ENCODE measurements at regions not wholly inside any gene's neighbourhood (a gene's known extent, or its start where the extent isn't known, plus 50 kb on each side); places are given as distances from the start of the nearest gene placed in this dataset.
"Not testable (repeated sequence)": the region's sequence is repeated elsewhere in the genome, so short reads cannot be mapped to it uniquely, and the experiment has no call there.

DNA sequence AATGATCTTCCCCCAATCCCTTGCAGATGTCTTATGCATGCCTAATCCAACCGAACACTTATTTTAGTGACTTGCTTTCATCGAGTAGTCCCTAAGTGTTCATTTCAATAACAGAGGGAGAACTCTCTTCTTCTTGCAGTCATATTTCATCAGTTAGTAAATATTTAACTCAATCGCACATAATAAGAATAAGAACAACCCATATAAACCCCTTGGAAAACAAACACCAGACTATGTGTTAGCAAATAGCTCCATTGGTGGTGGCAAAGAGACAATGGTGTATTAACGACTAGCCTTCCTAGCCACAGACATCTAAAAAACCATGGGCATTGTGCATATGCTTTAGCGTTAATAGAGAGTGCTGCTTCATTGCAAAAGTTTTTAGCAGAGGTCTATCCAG is 725.8 kb downstream of the BCL11A start:
- H3K27ac ChIP-seq (replicated peaks) = no peak overlapping the region
- H3K4me3 ChIP-seq (replicated peaks; ENCODE audit: insufficient read depth, low read length) = no peak overlapping the region
- H3K27me3 ChIP-seq (ENCODE audit: insufficient read depth, poor library complexity, severe bottlenecking) = no peaks in the 10 kb centered on the region
- no peak for TF ChIP-seq GABPA (IDR thresholded peaks at IDR 0.05; ENCODE audit: low read depth)
- TF ChIP-seq, protein P1, sequence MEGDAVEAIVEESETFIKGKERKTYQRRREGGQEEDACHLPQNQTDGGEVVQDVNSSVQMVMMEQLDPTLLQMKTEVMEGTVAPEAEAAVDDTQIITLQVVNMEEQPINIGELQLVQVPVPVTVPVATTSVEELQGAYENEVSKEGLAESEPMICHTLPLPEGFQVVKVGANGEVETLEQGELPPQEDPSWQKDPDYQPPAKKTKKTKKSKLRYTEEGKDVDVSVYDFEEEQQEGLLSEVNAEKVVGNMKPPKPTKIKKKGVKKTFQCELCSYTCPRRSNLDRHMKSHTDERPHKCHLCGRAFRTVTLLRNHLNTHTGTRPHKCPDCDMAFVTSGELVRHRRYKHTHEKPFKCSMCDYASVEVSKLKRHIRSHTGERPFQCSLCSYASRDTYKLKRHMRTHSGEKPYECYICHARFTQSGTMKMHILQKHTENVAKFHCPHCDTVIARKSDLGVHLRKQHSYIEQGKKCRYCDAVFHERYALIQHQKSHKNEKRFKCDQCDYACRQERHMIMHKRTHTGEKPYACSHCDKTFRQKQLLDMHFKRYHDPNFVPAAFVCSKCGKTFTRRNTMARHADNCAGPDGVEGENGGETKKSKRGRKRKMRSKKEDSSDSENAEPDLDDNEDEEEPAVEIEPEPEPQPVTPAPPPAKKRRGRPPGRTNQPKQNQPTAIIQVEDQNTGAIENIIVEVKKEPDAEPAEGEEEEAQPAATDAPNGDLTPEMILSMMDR (IDR thresholded peaks at IDR 0.05; ENCODE audit: insufficient read depth, low read length) = no peak
- TF ChIP-seq SPI1 (IDR thresholded peaks at IDR 0.05; ENCODE audit: borderline replicate concordance, low read depth) = no peak
- TF ChIP-seq POLR2AphosphoS5 (IDR thresholded peaks at IDR 0.05; ENCODE audit: low read depth) = no peak
- TF ChIP-seq, protein P2, sequence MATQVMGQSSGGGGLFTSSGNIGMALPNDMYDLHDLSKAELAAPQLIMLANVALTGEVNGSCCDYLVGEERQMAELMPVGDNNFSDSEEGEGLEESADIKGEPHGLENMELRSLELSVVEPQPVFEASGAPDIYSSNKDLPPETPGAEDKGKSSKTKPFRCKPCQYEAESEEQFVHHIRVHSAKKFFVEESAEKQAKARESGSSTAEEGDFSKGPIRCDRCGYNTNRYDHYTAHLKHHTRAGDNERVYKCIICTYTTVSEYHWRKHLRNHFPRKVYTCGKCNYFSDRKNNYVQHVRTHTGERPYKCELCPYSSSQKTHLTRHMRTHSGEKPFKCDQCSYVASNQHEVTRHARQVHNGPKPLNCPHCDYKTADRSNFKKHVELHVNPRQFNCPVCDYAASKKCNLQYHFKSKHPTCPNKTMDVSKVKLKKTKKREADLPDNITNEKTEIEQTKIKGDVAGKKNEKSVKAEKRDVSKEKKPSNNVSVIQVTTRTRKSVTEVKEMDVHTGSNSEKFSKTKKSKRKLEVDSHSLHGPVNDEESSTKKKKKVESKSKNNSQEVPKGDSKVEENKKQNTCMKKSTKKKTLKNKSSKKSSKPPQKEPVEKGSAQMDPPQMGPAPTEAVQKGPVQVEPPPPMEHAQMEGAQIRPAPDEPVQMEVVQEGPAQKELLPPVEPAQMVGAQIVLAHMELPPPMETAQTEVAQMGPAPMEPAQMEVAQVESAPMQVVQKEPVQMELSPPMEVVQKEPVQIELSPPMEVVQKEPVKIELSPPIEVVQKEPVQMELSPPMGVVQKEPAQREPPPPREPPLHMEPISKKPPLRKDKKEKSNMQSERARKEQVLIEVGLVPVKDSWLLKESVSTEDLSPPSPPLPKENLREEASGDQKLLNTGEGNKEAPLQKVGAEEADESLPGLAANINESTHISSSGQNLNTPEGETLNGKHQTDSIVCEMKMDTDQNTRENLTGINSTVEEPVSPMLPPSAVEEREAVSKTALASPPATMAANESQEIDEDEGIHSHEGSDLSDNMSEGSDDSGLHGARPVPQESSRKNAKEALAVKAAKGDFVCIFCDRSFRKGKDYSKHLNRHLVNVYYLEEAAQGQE (IDR thresholded peaks at IDR 0.05; ENCODE audit: insufficient replicate concordance, low read depth) = no peak
- no peak for DNase-seq (ENCODE audit: low read depth in 1 of 2, low spot score in 1 of 2)

DNA sequence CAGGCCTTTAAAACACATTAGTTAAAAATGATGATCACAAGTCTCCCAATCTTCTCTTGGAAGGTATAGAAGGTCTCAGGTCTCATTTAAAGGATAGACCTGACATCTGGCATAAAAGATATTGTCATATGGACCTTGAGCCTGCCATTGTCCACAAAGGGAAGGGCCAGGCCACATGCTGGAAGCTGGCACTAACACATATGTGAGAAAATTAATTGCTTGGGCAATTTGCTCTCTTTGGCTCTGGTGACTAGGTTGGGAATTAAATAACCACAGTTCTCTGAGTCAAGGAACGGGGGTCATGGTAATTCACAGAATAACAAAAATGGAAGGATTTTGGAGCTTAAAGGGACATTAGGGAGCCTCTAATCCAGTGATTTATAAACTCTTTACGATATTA is 727.3 kb downstream of the BCL11A start:
- H3K27me3 ChIP-seq (ENCODE audit: insufficient read depth, poor library complexity, severe bottlenecking) = no peaks in the 10 kb centered on the region
- no peak for TF ChIP-seq GABPA (IDR thresholded peaks at IDR 0.05; ENCODE audit: low read depth)
- TF ChIP-seq, protein P1 (IDR thresholded peaks at IDR 0.05; ENCODE audit: insufficient read depth, low read length) = no peak
- TF ChIP-seq SPI1 (IDR thresholded peaks at IDR 0.05; ENCODE audit: borderline replicate concordance, low read depth) = no peak
- TF ChIP-seq, protein P2 (IDR thresholded peaks at IDR 0.05; ENCODE audit: insufficient replicate concordance, low read depth) = no peak
- TF ChIP-seq POLR2AphosphoS5 (IDR thresholded peaks at IDR 0.05; ENCODE audit: low read depth) = no peak

DNA sequence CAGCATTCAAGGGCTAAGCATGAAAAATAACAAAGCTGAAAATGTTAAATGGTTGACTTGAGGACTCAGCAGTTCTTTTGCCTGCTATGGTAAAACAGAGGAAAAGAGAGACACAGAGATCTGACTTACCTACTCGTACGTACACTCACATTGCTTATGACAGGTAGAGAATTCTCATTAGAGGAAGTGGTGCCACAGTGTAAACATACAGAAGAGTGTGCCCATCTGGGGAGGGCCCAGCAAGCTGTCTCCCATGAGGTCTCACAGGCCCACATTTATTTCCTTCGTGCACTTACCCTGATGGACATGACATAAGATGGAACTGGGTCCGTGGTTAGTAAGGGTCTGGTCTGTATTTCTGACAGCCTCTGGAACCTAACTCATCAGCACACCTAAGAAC is 729.1 kb downstream of the BCL11A start:
- H3K27ac ChIP-seq (replicated peaks) = no peak overlapping the region
- DNase-seq (ENCODE audit: low read depth in 1 of 2, low spot score in 1 of 2) = no peak
- TF ChIP-seq POLR2AphosphoS5 (IDR thresholded peaks at IDR 0.05; ENCODE audit: low read depth) (no peak), SPI1 (IDR thresholded peaks at IDR 0.05; ENCODE audit: borderline replicate concordance, low read depth) (peak; percentile 47; the same call in 1 of the 2 replicates)
- H3K4me3 ChIP-seq (replicated peaks; ENCODE audit: insufficient read depth, low read length) = no peak overlapping the region
- no peaks in the 10 kb centered on the region for H3K27me3 ChIP-seq (ENCODE audit: insufficient read depth, poor library complexity, severe bottlenecking)

More for the DNA sequence above, 727.3 kb downstream of the BCL11A start:
- Histone ChIP-seq H3K4me3 (replicated peaks; ENCODE audit: insufficient read depth, low read length) (no peak overlapping the region), H3K27ac (replicated peaks) (no peak overlapping the region)
- no peak for DNase-seq (ENCODE audit: low read depth in 1 of 2, low spot score in 1 of 2)

DNA sequence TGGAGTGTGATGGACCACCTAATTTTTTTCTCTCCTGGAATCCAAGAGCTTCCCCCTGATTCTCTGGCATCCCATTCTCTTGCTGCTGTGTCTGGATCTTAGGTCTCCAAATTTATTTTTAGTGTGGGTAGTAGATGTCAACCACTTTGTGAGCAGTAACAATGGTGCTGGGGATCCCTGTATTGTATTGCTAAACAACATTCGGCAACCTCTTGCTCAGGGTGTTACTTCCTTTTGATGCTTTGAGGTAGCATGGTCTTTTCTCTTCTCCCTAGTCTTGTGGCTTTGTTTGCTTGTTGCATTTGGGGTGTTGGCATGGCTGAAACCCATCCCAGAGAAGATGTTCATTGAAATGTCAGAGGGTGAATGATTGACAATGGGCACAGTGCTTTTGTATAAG is 737.4 kb downstream of the BCL11A start:
- DNase-seq (ENCODE audit: low read depth in 1 of 2, low spot score in 1 of 2) = no peak
- Histone ChIP-seq H3K4me3 (replicated peaks; ENCODE audit: insufficient read depth, low read length) (no peak overlapping the region), H3K27ac (replicated peaks) (no peak overlapping the region), H3K27me3 (ENCODE audit: insufficient read depth, poor library complexity, severe bottlenecking) (no peaks in the 10 kb centered on the region)
- TF ChIP-seq, protein P2 (IDR thresholded peaks at IDR 0.05; ENCODE audit: insufficient replicate concordance, low read depth) = no peak
- no peak for TF ChIP-seq POLR2AphosphoS5 (IDR thresholded peaks at IDR 0.05; ENCODE audit: low read depth)
- TF ChIP-seq, protein P1 (IDR thresholded peaks at IDR 0.05; ENCODE audit: insufficient read depth, low read length) = no peak
- no peak for TF ChIP-seq SPI1 (IDR thresholded peaks at IDR 0.05; ENCODE audit: borderline replicate concordance, low read depth)
- TF ChIP-seq GABPA (IDR thresholded peaks at IDR 0.05; ENCODE audit: low read depth) = no peak

DNA sequence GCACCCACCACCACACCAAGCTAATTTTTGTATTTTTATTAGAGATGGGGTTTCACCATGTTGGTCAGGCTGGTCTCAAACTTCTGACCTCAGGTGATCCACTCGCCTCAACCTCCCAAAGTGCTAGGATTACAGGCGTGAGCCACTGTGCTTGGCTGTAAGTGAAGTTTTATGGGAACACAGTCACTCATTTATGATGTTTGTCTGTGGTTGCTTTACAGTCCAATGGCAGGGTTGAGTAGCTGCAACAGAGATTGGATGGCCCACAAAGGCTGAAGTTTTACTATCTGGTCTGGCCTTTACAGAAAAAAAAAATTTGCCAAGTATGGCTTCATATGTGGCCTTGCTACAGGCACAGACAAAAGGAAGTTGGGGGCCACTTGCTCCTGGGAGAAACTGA is 743.2 kb downstream of the BCL11A start:
- DNase-seq (ENCODE audit: low read depth in 1 of 2, low spot score in 1 of 2); H3K27me3 ChIP-seq (ENCODE audit: insufficient read depth, poor library complexity, severe bottlenecking); H3K27ac ChIP-seq (replicated peaks); H3K4me3 ChIP-seq (replicated peaks; ENCODE audit: insufficient read depth, low read length): not testable (repeated sequence)

Measured in HL-60 (cell line).